OCI-LY7 (cell line): ENCODE measurements at regions not wholly inside any gene's neighbourhood (a gene's known extent, or its start where the extent isn't known, plus 50 kb on each side); places are given as distances from the start of the nearest gene placed in this dataset.

ENCODE experiments used
- BruUV-seq: library from RNA; stranded (reverse); fragments of 400-500 nt; replicated peaks from 2 replicates; lab custom pipeline; 2021; lab: Mats Ljungman, UMichigan
- CTCF ChIA-PET: fragments of 300-600 bp; sonication (Branson Sonifier 250); formaldehyde crosslinking; loops from one replicate; lab custom pipeline; 2022; ENCODE audit warnings: antibody characterized with exemption; ENCODE audit not compliant: unreplicated experiment; lab: Charles Lee
- POLR2A ChIA-PET: fragments of 300-600 bp; sonication (Branson Sonifier 250); formaldehyde crosslinking; loops from one replicate; lab custom pipeline; 2022; ENCODE audit warnings: antibody characterized with exemption; lab: Charles Lee
- DNase-seq: peaks from one replicate; pipeline ENCODE4 v3.0.0-alpha.2; 2015; ENCODE audit warnings: low spot score
- H2AFZ ChIP-seq: fragments of 200-600 bp; sonication (generic), shearing (Covaris generic); 2 replicates; pipeline ENCODE4 v1.6.1; 2014; ENCODE audit warnings: mild to moderate bottlenecking, antibody characterized with exemption, low read length, moderate library complexity
- H3K27ac ChIP-seq: fragments of 200-600 bp; sonication (generic); 2 replicates; pipeline ENCODE4 v1.5.1; 2014; ENCODE audit warnings: mixed run types, low read depth, mild to moderate bottlenecking, moderate library complexity, low read length, inconsistent platforms; ENCODE audit not compliant: poor library complexity, severe bottlenecking
- H3K36me3 ChIP-seq: fragments of 200-600 bp; sonication (generic); 2 replicates; pipeline ENCODE4 v1.6.1; 2014; ENCODE audit warnings: mild to moderate bottlenecking, antibody characterized with exemption, low read length, moderate library complexity, mixed read lengths; ENCODE audit not compliant: insufficient read depth
- H3K4me1 ChIP-seq: fragments of 200-600 bp; sonication (generic); 2 replicates; pipeline ENCODE4 v1.5.1; 2014; ENCODE audit warnings: mild to moderate bottlenecking, low read length; ENCODE audit not compliant: insufficient read depth, poor library complexity, severe bottlenecking
- H3K4me2 ChIP-seq: fragments of 200-600 bp; sonication (generic); 2 replicates; pipeline ENCODE4 v1.6.1; 2014; ENCODE audit warnings: mild to moderate bottlenecking, low read length
- H3K4me3 ChIP-seq: fragments of 200-600 bp; sonication (generic); 2 replicates; pipeline ENCODE4 v1.5.1; 2014; ENCODE audit warnings: mild to moderate bottlenecking, low read depth, low read length; ENCODE audit not compliant: poor library complexity, severe bottlenecking
- H3K79me2 ChIP-seq: fragments of 200-600 bp; sonication (generic); 2 replicates; pipeline ENCODE4 v1.6.1; 2016; ENCODE audit warnings: low read depth, mild to moderate bottlenecking, low read length, moderate library complexity, mixed read lengths; ENCODE audit not compliant: insufficient read depth
- H3K9me2 ChIP-seq: fragments of 200-600 bp; sonication (generic); 2 replicates; pipeline ENCODE4 v1.6.1; 2016; ENCODE audit warnings: mild to moderate bottlenecking, low read length, mixed read lengths; ENCODE audit not compliant: insufficient read depth
- H3K9me3 ChIP-seq: fragments of 200-600 bp; sonication (generic); 2 replicates; pipeline ENCODE4 v1.6.1; 2014; ENCODE audit warnings: mild to moderate bottlenecking, mixed run types, low read length, mixed read lengths
- H4K20me1 ChIP-seq: fragments of 200-600 bp; sonication (generic); 2 replicates; pipeline ENCODE4 v1.6.1; 2014; ENCODE audit warnings: mild to moderate bottlenecking, antibody characterized with exemption, low read length, moderate library complexity, mixed read lengths; ENCODE audit not compliant: insufficient read depth
- EZH2phosphoT487 ChIP-seq: fragments of 200-600 bp; sonication (generic); IDR thresholded peaks from 2 replicates; pipeline ENCODE4 v1.6.1; 2018; ENCODE audit warnings: low read depth, borderline replicate concordance, mild to moderate bottlenecking, mixed run types, antibody characterized with exemption, low read length, moderate library complexity, mixed read lengths
- intact Hi-C: fragments of 100-400 bp; cut with micrococcal nuclease; formaldehyde crosslinking; loops from one replicate; pipeline ENCODE4 v1.10.0; 2022; ENCODE audit not compliant: unreplicated experiment
- TF ChIP-seq, protein P1 (sequence below): fragments of 200-600 bp; sonication (generic); conservative IDR thresholded peaks from 2 replicates; pipeline ENCODE4 v1.5.1; 2014; ENCODE audit warnings: mild to moderate bottlenecking, antibody characterized with exemption, low read length, moderate library complexity, mixed read lengths

DNA sequence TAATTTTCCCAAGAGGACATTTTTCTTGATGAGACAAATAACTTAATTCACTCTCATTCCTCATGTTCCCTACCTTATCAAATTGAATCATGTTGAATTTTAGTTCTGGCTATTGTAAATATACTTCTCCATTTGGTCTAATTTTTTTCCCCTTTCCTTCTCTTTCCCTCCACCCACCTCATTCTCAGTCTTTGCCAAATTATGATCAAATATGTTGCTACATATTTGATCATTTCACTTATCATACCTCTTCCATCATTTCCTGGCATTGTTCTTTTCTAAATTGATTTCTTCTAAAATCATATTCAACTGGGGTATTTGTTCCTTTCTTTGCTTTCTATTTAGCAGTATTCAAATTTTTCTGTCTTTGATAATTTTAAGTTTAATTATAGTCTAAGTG, 52.3 kb downstream of the HDGFL1 start:
- no peak overlapping the region for H3K27ac ChIP-seq
- no peaks in the 10 kb centered on the region for H3K79me2 ChIP-seq
- no peaks in the 10 kb centered on the region for H4K20me1 ChIP-seq
- no peak for DNase-seq
- no peaks in the 10 kb centered on the region for H3K9me2 ChIP-seq
- no peak overlapping the region for H3K4me3 ChIP-seq
- no peak overlapping the region for H2AFZ ChIP-seq
- TF ChIP-seq EZH2phosphoT487 = no peak
- TF ChIP-seq, protein P1, sequence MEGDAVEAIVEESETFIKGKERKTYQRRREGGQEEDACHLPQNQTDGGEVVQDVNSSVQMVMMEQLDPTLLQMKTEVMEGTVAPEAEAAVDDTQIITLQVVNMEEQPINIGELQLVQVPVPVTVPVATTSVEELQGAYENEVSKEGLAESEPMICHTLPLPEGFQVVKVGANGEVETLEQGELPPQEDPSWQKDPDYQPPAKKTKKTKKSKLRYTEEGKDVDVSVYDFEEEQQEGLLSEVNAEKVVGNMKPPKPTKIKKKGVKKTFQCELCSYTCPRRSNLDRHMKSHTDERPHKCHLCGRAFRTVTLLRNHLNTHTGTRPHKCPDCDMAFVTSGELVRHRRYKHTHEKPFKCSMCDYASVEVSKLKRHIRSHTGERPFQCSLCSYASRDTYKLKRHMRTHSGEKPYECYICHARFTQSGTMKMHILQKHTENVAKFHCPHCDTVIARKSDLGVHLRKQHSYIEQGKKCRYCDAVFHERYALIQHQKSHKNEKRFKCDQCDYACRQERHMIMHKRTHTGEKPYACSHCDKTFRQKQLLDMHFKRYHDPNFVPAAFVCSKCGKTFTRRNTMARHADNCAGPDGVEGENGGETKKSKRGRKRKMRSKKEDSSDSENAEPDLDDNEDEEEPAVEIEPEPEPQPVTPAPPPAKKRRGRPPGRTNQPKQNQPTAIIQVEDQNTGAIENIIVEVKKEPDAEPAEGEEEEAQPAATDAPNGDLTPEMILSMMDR = no peak
- H3K4me2 ChIP-seq = no peak overlapping the region
- CTCF ChIA-PET = no interaction called here
- H3K4me1 ChIP-seq = no peaks in the 10 kb centered on the region
- peaks cover 3% of the 10 kb centered on the region; the same call in 1 of the 2 replicates for H3K9me3 ChIP-seq
- BruUV-seq = no TSS peak
- no peaks in the 10 kb centered on the region for H3K36me3 ChIP-seq
- POLR2A ChIA-PET = no interaction called here
- intact Hi-C loops = no loop called here

DNA sequence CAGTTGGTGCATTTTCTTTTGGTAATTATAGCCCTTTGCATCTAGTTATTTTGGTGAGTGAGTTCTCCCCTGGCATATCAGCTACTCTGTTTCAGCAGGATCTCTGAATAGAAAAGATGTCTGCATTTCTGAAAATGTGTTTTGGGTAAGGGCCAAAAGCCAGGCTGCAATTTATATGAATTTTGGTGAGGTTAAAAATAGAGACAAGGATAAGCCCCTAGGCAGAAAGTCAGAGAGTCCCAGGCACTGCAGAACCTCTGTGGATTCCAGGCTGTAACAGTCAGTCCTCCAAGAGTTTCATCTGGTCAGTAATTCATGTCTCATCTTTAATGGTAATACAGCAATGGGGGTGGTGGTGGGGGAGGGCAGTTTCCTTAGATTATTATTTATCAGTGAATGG, 53.0 kb downstream of the HDGFL1 start:
- H4K20me1 ChIP-seq = no peaks in the 10 kb centered on the region
- no peaks in the 10 kb centered on the region for H3K79me2 ChIP-seq
- H3K4me2 ChIP-seq = no peak overlapping the region
- H3K27ac ChIP-seq = no peak overlapping the region
- intact Hi-C loops = no loop called here
- TF ChIP-seq, protein P1 = no peak
- no peak for TF ChIP-seq EZH2phosphoT487
- no TSS peak for BruUV-seq
- peaks cover 3% of the 10 kb centered on the region; the same call in 1 of the 2 replicates for H3K9me3 ChIP-seq
- H2AFZ ChIP-seq = no peak overlapping the region
- POLR2A ChIA-PET = no interaction called here
- no peaks in the 10 kb centered on the region for H3K9me2 ChIP-seq
- no peak for DNase-seq
- CTCF ChIA-PET = no interaction called here
- no peaks in the 10 kb centered on the region for H3K4me1 ChIP-seq
- no peak overlapping the region for H3K4me3 ChIP-seq
- no peaks in the 10 kb centered on the region for H3K36me3 ChIP-seq

DNA sequence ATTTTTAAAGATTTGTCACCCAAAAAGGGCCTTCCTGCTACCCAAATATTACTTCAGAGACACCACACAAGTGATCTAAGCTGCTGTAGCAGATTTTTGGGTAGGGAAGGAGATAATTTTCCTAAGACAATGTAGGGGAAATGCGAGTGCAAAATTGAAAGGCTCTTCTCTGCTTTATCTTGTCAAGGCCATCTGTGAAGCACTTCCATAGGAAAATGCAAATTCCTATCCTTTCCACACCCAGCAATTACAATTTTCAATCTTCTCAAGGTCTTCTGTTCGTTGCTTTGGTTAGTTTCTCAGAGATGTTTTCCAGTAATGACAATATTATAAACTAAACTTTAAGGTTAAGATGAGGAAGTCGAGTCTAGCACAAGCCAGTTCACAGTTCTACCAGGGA, 53.4 kb downstream of the HDGFL1 start:
- ChIA-PET CTCF (no interaction called here), POLR2A (no interaction called here)
- BruUV-seq = no TSS peak
- H3K4me2 ChIP-seq = no peak overlapping the region
- DNase-seq = no peak
- H3K4me1 ChIP-seq = no peaks in the 10 kb centered on the region
- H3K36me3 ChIP-seq = no peaks in the 10 kb centered on the region
- H3K79me2 ChIP-seq = no peaks in the 10 kb centered on the region
- H4K20me1 ChIP-seq = no peaks in the 10 kb centered on the region
- no peak overlapping the region for H2AFZ ChIP-seq
- H3K4me3 ChIP-seq = no peak overlapping the region
- intact Hi-C loops = no loop called here
- H3K9me2 ChIP-seq = no peaks in the 10 kb centered on the region
- H3K9me3 ChIP-seq = peaks cover 3% of the 10 kb centered on the region; the same call in 1 of the 2 replicates
- no peak overlapping the region for H3K27ac ChIP-seq
- no peak for TF ChIP-seq EZH2phosphoT487
- TF ChIP-seq, protein P1 = no peak
